Small intestine (tissue), 7 donors: ENCODE measurements at regions not wholly inside any gene's neighbourhood (a gene's known extent, or its start where the extent isn't known, plus 50 kb on each side); places are given as distances from the start of the nearest gene placed in this dataset.
"Not testable (repeated sequence)": the region's sequence is repeated elsewhere in the genome, so short reads cannot be mapped to it uniquely, and the experiment has no call there.

Experiments
- DNase-seq, 2 donors: peaks; one replicate each; pipeline versions ENCODE4 v3.0.0 to v3.0.0-alpha.2; 2013
- FAIRE-seq: peaks from 2 replicates; lab custom pipeline; 2012; peaks lifted over from hg19 to GRCh38; lab: Jason Lieb, UNC
- H3K27ac ChIP-seq, 3 donors: one replicate each; pipeline ENCODE4 v1.5.1; 2013; ENCODE audit warnings: low read length in 2 of 3, mild to moderate bottlenecking in 2 of 3, control low read depth in 1 of 3, inconsistent platforms in 1 of 3, low read depth in 1 of 3, moderate library complexity in 1 of 3
- H3K27me3 ChIP-seq, 3 donors: one replicate each; pipeline ENCODE4 v1.6.1; 2013; ENCODE audit warnings: low read length in 3 of 3, inconsistent platforms in 1 of 3; ENCODE audit not compliant: control insufficient read depth in 3 of 3, insufficient read depth in 3 of 3
- H3K36me3 ChIP-seq, 3 donors: one replicate each; pipeline ENCODE4 v1.6.1; 2013; ENCODE audit warnings: low read length in 3 of 3, inconsistent platforms in 1 of 3, low read depth in 1 of 3, mild to moderate bottlenecking in 1 of 3, moderate library complexity in 1 of 3; ENCODE audit not compliant: control insufficient read depth in 3 of 3, insufficient read depth in 2 of 3
- H3K4me1 ChIP-seq, 3 donors: one replicate each; pipeline ENCODE4 v1.6.1; 2013; ENCODE audit warnings: low read length in 2 of 3, inconsistent platforms in 1 of 3, low read depth in 1 of 3, mild to moderate bottlenecking in 1 of 3, moderate library complexity in 1 of 3; ENCODE audit not compliant: control insufficient read depth in 3 of 3, insufficient read depth in 2 of 3
- H3K4me3 ChIP-seq, 3 donors: one replicate each; pipeline ENCODE4 v1.5.1; 2013; ENCODE audit warnings: low read length in 3 of 3, control low read depth in 1 of 3, inconsistent platforms in 1 of 3, low read depth in 1 of 3, mild to moderate bottlenecking in 1 of 3, moderate library complexity in 1 of 3
- H3K9me3 ChIP-seq, 2 donors: one replicate each; pipeline ENCODE4 v1.6.1; 2013; ENCODE audit warnings: low read depth in 1 of 2, low read length in 1 of 2; ENCODE audit not compliant: control insufficient read depth in 2 of 2, insufficient read depth in 1 of 2
- WGBS, 3 donors: extraction: QIAGEN DNeasy Blood & Tissue Kit; methylation state at CpG; one replicate each; pipeline ENCODE4 v1.1.7; 2013; 5-methylcytosine and 5-hydroxymethylcytosine counted together
- donor health status: healthy with polysubstance abuse.
- donor health status: control.
- donor health status: control.
- donor health status: Bipolar disorder and iron deficiency.
- donor health status: healthy.

GRCh38 chr18:10100941-10101701, 187.3 kb downstream of the VAPA start:
- Histone ChIP-seq H3K27ac (no peak overlapping the region), H3K27me3 (peaks cover 0 to 3% (median 0%) of the 10 kb centered on the region in 3 donors), H3K4me3 (no peak overlapping the region), H3K9me3 (no peaks in the 10 kb centered on the region), H3K36me3 (no peaks in the 10 kb centered on the region), H3K4me1 (no peaks in the 10 kb centered on the region)
- FAIRE-seq (no peak), DNase-seq (no peak)
- 52 to 73% (median 67%) methylated on average over 12 of the region's 12 CpGs for WGBS, 3 donors

- WGBS, 3 donors: 87 to 88% (median 87%) methylated on average over 5 of the region's 5 CpGs
- no peak for FAIRE-seq
These were observed 187.9 kb downstream of the VAPA start for GRCh38 chr18:10101729-10102128.

GRCh38 chr18:10105118-10105517, 191.3 kb downstream of the VAPA start:
- not testable (repeated sequence) for H3K36me3 ChIP-seq, H3K9me3 ChIP-seq, H3K27me3 ChIP-seq, H3K4me1 ChIP-seq, FAIRE-seq, H3K27ac ChIP-seq, DNase-seq, H3K4me3 ChIP-seq
- 53 to 81% (median 54%) methylated on average over 1 of the region's 1 CpG for WGBS, 3 donors

More at GRCh38 chr18:10101729-10102128, 187.9 kb downstream of the VAPA start:
- no peak overlapping the region for H3K4me3 ChIP-seq
- no peaks in the 10 kb centered on the region for H3K9me3 ChIP-seq
- H3K27ac ChIP-seq: no peak overlapping the region
- H3K27me3 ChIP-seq: peaks cover 0 to 3% (median 0%) of the 10 kb centered on the region in 3 donors
- H3K36me3 ChIP-seq: no peaks in the 10 kb centered on the region
- no peak for DNase-seq
- H3K4me1 ChIP-seq: no peaks in the 10 kb centered on the region

DNA sequence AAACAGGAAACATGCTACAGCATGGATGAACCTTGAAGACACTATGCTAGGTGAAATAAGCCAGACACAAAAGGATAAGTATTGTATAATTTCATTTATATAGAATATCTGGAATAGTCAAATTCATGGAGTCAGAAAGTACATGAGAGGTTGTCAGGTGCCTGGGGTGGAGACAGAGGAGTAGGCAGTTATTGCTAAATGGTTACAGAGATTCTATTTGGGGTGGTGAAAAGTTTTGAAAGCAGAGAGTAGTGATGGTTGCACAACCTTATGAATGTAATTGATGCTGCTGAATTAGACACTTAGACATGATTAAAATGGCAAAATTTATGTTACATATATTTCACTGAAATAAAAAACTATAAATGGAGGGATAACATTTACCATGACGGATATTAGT, 197.4 kb downstream of the VAPA start:
- no peak for FAIRE-seq
- no peak for DNase-seq
- WGBS, 3 donors: 83 to 90% (median 89%) methylated on average over 1 of the region's 1 CpG

DNA sequence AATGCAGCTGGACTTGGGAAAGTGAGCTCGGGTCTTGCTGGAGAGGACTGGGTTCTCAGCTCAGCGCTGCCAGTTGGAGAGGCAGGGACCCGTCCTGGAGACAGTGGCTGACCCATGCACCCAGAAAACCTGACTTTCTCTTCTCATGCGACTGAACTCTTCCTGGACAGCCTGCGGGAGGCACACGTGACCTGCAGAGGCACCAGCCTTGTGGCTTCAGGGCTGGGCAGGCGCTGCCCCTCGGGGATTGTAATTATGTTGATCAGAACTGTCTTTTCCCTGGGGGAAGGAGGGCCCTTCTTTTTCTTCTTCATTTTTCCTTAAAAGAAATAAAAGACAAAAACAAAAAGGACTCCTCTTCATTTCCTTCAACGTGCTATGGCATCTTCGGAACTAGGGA, 198.1 kb downstream of the VAPA start:
- DNase-seq (no peak), FAIRE-seq (no peak)
- H3K36me3 ChIP-seq: no peaks in the 10 kb centered on the region
- H3K4me3 ChIP-seq: no peak overlapping the region
- H3K27ac ChIP-seq: no peak overlapping the region
- 88 to 92% (median 89%) methylated on average over 10 of the region's 10 CpGs for WGBS, 3 donors
- no peaks in the 10 kb centered on the region for H3K27me3 ChIP-seq
- H3K4me1 ChIP-seq: no peaks in the 10 kb centered on the region
- no peaks in the 10 kb centered on the region for H3K9me3 ChIP-seq

More for the DNA sequence above, 197.4 kb downstream of the VAPA start:
- no peaks in the 10 kb centered on the region for H3K4me1 ChIP-seq
- no peaks in the 10 kb centered on the region for H3K36me3 ChIP-seq
- H3K9me3 ChIP-seq: no peaks in the 10 kb centered on the region
- H3K4me3 ChIP-seq: no peak overlapping the region
- H3K27me3 ChIP-seq: no peaks in the 10 kb centered on the region
- no peak overlapping the region for H3K27ac ChIP-seq

GRCh38 chr18:10113121-10114022, 199.6 kb downstream of the VAPA start:
- no peaks in the 10 kb centered on the region for H3K27me3 ChIP-seq
- H3K36me3 ChIP-seq: no peaks in the 10 kb centered on the region
- DNase-seq: no peak
- FAIRE-seq: no peak
- no peak overlapping the region for H3K4me3 ChIP-seq
- H3K9me3 ChIP-seq: no peaks in the 10 kb centered on the region
- H3K4me1 ChIP-seq: no peaks in the 10 kb centered on the region
- H3K27ac ChIP-seq: peak overlapping the region in 1 of 3 donors; percentile 8
- 67 to 76% (median 76%) methylated on average over 8 of the region's 8 CpGs for WGBS, 3 donors

DNA sequence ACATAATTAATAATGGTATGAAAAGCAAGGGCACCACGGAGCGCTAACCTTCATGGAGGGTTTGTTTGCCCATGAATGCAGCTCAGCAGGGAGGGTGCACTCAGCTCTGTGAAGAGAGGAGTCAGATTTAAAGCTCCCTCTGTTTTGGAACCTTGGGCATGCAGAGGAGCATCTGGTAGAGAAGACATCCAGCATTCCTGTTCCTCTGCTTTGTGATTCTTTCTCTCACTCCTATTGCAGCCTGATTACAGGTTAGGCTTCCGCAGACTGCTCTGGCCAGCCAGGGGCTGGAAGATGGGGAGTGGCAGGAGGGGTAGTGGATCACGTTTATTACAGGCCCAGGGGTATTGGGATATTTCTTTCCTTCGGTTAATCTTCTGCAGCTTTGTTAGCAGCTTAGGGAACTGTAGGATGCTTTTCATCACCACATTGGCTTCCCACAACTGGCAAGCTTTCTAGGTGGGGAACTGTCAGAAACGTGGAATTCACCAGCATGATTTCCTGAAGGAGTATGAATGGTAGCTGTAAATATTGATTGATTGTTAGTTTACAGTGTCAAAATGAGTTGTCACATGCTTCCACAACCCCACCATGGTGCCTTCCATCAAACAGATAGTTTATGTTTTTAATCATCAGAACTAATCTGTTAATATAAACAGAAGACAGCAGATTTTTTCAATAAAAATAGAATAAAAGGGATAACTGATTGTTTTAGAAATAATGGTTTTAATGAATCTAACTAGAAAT, 201.1 kb downstream of the VAPA start:
- 78 to 86% (median 83%) methylated on average over 6 of the region's 6 CpGs for WGBS, 3 donors
- no peak for FAIRE-seq
- no peak overlapping the region for H3K27ac ChIP-seq

DNA sequence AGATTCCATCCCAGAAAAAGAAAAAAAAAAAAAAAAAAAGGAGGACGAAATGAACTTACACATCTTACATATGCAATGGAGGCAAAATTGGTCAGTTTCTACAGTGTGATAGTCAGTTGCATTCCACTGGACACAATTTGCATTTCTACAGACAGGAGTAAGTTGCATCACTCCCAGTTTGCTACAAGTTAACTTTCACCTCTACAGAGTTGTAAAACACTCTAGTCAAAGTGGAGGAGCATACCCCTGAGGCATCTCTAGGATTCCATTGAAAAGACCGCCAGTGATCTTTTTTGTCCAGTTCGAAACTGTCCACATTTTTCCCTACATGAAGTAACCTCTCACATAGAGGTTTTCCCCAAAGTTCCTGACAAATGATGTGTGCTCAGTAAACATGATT, 202.8 kb downstream of the VAPA start:
- Histone ChIP-seq H3K9me3 (no peaks in the 10 kb centered on the region), H3K4me1 (no peaks in the 10 kb centered on the region), H3K27me3 (no peaks in the 10 kb centered on the region), H3K27ac (no peak overlapping the region), H3K4me3 (no peak overlapping the region), H3K36me3 (no peaks in the 10 kb centered on the region)
- WGBS, 3 donors: 93 to 99% (median 98%) methylated on average over 3 of the region's 3 CpGs
- DNase-seq (no peak), FAIRE-seq (no peak)

More for the DNA sequence above, 201.1 kb downstream of the VAPA start:
- Histone ChIP-seq H3K9me3 (no peaks in the 10 kb centered on the region), H3K4me1 (no peaks in the 10 kb centered on the region), H3K4me3 (no peak overlapping the region), H3K36me3 (no peaks in the 10 kb centered on the region), H3K27me3 (no peaks in the 10 kb centered on the region)
- DNase-seq: no peak
